ENCODE measurements at regions not wholly inside any gene's neighbourhood (a gene's known extent, or its start where the extent isn't known, plus 50 kb on each side); places are given as distances from the start of the nearest gene placed in this dataset.

GRCh38 chr5:84764227-84764626 is 379.5 kb upstream of the EDIL3 start:
- Histone ChIP-seq H3K4ac (ENCODE audit: low read depth, low read length) (no peak overlapping the region), H2BK120ac (ENCODE audit: low read depth, low read length, poor library complexity, severe bottlenecking) (no peak overlapping the region), H3K79me1 (ENCODE audit: insufficient read depth, low read depth, low read length, poor library complexity, severe bottlenecking) (no peaks in the 10 kb centered on the region), H4K91ac (ENCODE audit: insufficient read length, low read depth, low read length) (no peak overlapping the region), H2BK12ac (ENCODE audit: insufficient read length, low read depth, low read length) (no peak overlapping the region), H3K14ac (ENCODE audit: insufficient read depth, low read length) (no peak overlapping the region), H3K27ac (ENCODE audit: insufficient read length, low read depth, low read length) (no peak overlapping the region), H3K27me3 (ENCODE audit: insufficient read depth, low read length) (no peaks in the 10 kb centered on the region), H2BK5ac (ENCODE audit: insufficient read length, low read length) (no peak overlapping the region), H2AK5ac (ENCODE audit: insufficient read length, low read length) (no peak overlapping the region), H3K4me2 (ENCODE audit: insufficient read depth, insufficient read length, low read length) (no peak overlapping the region), H2BK15ac (ENCODE audit: low read depth, low read length) (no peak overlapping the region), H3T11ph (ENCODE audit: low read length) (no peak overlapping the region), H3K18ac (ENCODE audit: insufficient read length, low read depth, low read length) (no peak overlapping the region), H4K20me1 (ENCODE audit: control insufficient read depth, insufficient read depth, insufficient read length) (no peaks in the 10 kb centered on the region), H2BK20ac (ENCODE audit: low read depth, low read length, poor library complexity, severe bottlenecking) (no peak overlapping the region), H3K23ac (ENCODE audit: insufficient read length, low read depth, low read length) (no peak overlapping the region), H4K8ac (replicated peaks; ENCODE audit: insufficient read length, low read depth, low read length) (no peak overlapping the region), H3K56ac (ENCODE audit: insufficient read length, low read depth, low read length) (no peak overlapping the region), H3K79me2 (ENCODE audit: insufficient read depth, low read length) (no peaks in the 10 kb centered on the region), H2AFZ (ENCODE audit: low read length) (no peak overlapping the region), H3K4me1 (ENCODE audit: insufficient read depth, low read length) (no peaks in the 10 kb centered on the region), H3K23me2 (ENCODE audit: insufficient read length, low read depth, low read length, poor library complexity, severe bottlenecking) (no peaks in the 10 kb centered on the region), H3K9me3 (ENCODE audit: control insufficient read depth, low read depth, low read length) (no peaks in the 10 kb centered on the region), H4K5ac (ENCODE audit: insufficient read length, low read depth, low read length) (no peak overlapping the region), H3K9ac (ENCODE audit: extremely low read depth, insufficient read length, low read length) (no peak overlapping the region)
- H3K4me3 Mint-ChIP-seq: no peak overlapping the region
- no peaks in the 10 kb centered on the region for H3K4me1 Mint-ChIP-seq
- H3K27ac Mint-ChIP-seq: peak overlapping the region in 1 of 3 experiments; percentile 74; a peak in 2 of 7 replicates
- TF ChIP-seq CTCF (conservative IDR thresholded peaks at IDR 0.05): no peak
- no CpG with 5 or more reads among the region's 4 CpGs for WGBS (ENCODE audit: extremely low coverage, insufficient read length, low lambda C conversion rate)
- H3K27me3 Mint-ChIP-seq (ENCODE audit: low read depth): no peaks in the 10 kb centered on the region; the same call in 1 of the 2 replicates
- no peaks in the 10 kb centered on the region for H3K9me3 Mint-ChIP-seq
- H3K36me3 Mint-ChIP-seq (ENCODE audit: insufficient read depth in 1 of 3, low read depth in 3 of 3): no peaks in the 10 kb centered on the region
- no peak for DNase-seq
